OCI-LY7 (cell line): ENCODE measurements at regions not wholly inside any gene's neighbourhood (a gene's known extent, or its start where the extent isn't known, plus 50 kb on each side); places are given as distances from the start of the nearest gene placed in this dataset.

Source experiments
- BruUV-seq: library from RNA; stranded (reverse); fragments of 400-500 nt; replicated peaks from 2 replicates; lab custom pipeline; 2021; lab: Mats Ljungman, UMichigan
- CTCF ChIA-PET: fragments of 300-600 bp; sonication (Branson Sonifier 250); formaldehyde crosslinking; loops from one replicate; lab custom pipeline; 2022; ENCODE audit warnings: antibody characterized with exemption; ENCODE audit not compliant: unreplicated experiment; lab: Charles Lee
- POLR2A ChIA-PET: fragments of 300-600 bp; sonication (Branson Sonifier 250); formaldehyde crosslinking; loops from one replicate; lab custom pipeline; 2022; ENCODE audit warnings: antibody characterized with exemption; lab: Charles Lee
- DNase-seq: peaks from one replicate; pipeline ENCODE4 v3.0.0-alpha.2; 2015; ENCODE audit warnings: low spot score
- H2AFZ ChIP-seq: fragments of 200-600 bp; sonication (generic), shearing (Covaris generic); 2 replicates; pipeline ENCODE4 v1.6.1; 2014; ENCODE audit warnings: mild to moderate bottlenecking, antibody characterized with exemption, low read length, moderate library complexity
- H3K27ac ChIP-seq: fragments of 200-600 bp; sonication (generic); 2 replicates; pipeline ENCODE4 v1.5.1; 2014; ENCODE audit warnings: mixed run types, low read depth, mild to moderate bottlenecking, moderate library complexity, low read length, inconsistent platforms; ENCODE audit not compliant: poor library complexity, severe bottlenecking
- H3K36me3 ChIP-seq: fragments of 200-600 bp; sonication (generic); 2 replicates; pipeline ENCODE4 v1.6.1; 2014; ENCODE audit warnings: mild to moderate bottlenecking, antibody characterized with exemption, low read length, moderate library complexity, mixed read lengths; ENCODE audit not compliant: insufficient read depth
- H3K4me1 ChIP-seq: fragments of 200-600 bp; sonication (generic); 2 replicates; pipeline ENCODE4 v1.5.1; 2014; ENCODE audit warnings: mild to moderate bottlenecking, low read length; ENCODE audit not compliant: insufficient read depth, poor library complexity, severe bottlenecking
- H3K4me2 ChIP-seq: fragments of 200-600 bp; sonication (generic); 2 replicates; pipeline ENCODE4 v1.6.1; 2014; ENCODE audit warnings: mild to moderate bottlenecking, low read length
- H3K4me3 ChIP-seq: fragments of 200-600 bp; sonication (generic); 2 replicates; pipeline ENCODE4 v1.5.1; 2014; ENCODE audit warnings: mild to moderate bottlenecking, low read depth, low read length; ENCODE audit not compliant: poor library complexity, severe bottlenecking
- H3K79me2 ChIP-seq: fragments of 200-600 bp; sonication (generic); 2 replicates; pipeline ENCODE4 v1.6.1; 2016; ENCODE audit warnings: low read depth, mild to moderate bottlenecking, low read length, moderate library complexity, mixed read lengths; ENCODE audit not compliant: insufficient read depth
- H3K9me2 ChIP-seq: fragments of 200-600 bp; sonication (generic); 2 replicates; pipeline ENCODE4 v1.6.1; 2016; ENCODE audit warnings: mild to moderate bottlenecking, low read length, mixed read lengths; ENCODE audit not compliant: insufficient read depth
- H3K9me3 ChIP-seq: fragments of 200-600 bp; sonication (generic); 2 replicates; pipeline ENCODE4 v1.6.1; 2014; ENCODE audit warnings: mild to moderate bottlenecking, mixed run types, low read length, mixed read lengths
- H4K20me1 ChIP-seq: fragments of 200-600 bp; sonication (generic); 2 replicates; pipeline ENCODE4 v1.6.1; 2014; ENCODE audit warnings: mild to moderate bottlenecking, antibody characterized with exemption, low read length, moderate library complexity, mixed read lengths; ENCODE audit not compliant: insufficient read depth
- CTCF ChIP-seq: fragments of 200-600 bp; sonication (generic); conservative IDR thresholded peaks from 2 replicates; pipeline ENCODE4 v1.5.1; 2014; ENCODE audit warnings: mild to moderate bottlenecking, antibody characterized with exemption, low read length, moderate library complexity, mixed read lengths
- EZH2phosphoT487 ChIP-seq: fragments of 200-600 bp; sonication (generic); IDR thresholded peaks from 2 replicates; pipeline ENCODE4 v1.6.1; 2018; ENCODE audit warnings: low read depth, borderline replicate concordance, mild to moderate bottlenecking, mixed run types, antibody characterized with exemption, low read length, moderate library complexity, mixed read lengths
- intact Hi-C: fragments of 100-400 bp; cut with micrococcal nuclease; formaldehyde crosslinking; loops from one replicate; pipeline ENCODE4 v1.10.0; 2022; ENCODE audit not compliant: unreplicated experiment

DNA sequence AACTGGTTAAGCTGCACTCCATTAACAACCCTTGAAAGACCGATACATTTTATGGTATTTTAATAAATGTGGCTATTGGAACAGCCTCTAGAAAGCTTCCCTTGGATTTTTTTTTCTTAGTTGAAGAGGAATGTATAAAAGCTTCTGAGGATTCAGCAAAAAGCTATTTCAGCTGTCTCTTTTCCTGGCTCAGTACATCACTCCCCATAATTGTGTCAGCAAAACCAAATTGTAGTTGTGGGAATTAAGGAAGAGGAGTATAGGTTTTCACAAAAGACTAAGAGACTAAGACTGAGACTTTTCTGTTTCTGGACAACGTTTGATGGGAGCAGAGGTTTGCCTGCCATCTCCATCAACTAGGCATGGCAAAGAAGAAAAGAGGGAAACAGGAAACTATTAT is 106.5 kb downstream of the C12orf50 start:
- Histone ChIP-seq H3K4me1 (no peaks in the 10 kb centered on the region), H3K27ac (no peak overlapping the region), H3K36me3 (no peaks in the 10 kb centered on the region), H3K4me2 (no peak overlapping the region), H3K9me3 (no peaks in the 10 kb centered on the region), H3K9me2 (no peaks in the 10 kb centered on the region), H4K20me1 (no peaks in the 10 kb centered on the region), H3K79me2 (no peaks in the 10 kb centered on the region), H3K4me3 (no peak overlapping the region), H2AFZ (no peak overlapping the region)
- ChIA-PET CTCF (no interaction called here), POLR2A (no interaction called here)
- no peak for TF ChIP-seq EZH2phosphoT487
- DNase-seq = no peak
- no TSS peak for BruUV-seq
- intact Hi-C loops = no loop called here

- intact Hi-C loops = no loop called here
- H3K9me2 ChIP-seq = no peaks in the 10 kb centered on the region
- H4K20me1 ChIP-seq = no peaks in the 10 kb centered on the region
- no peak overlapping the region for H3K4me3 ChIP-seq
- H3K79me2 ChIP-seq = no peaks in the 10 kb centered on the region
- H3K4me1 ChIP-seq = no peaks in the 10 kb centered on the region
- POLR2A ChIA-PET = interaction anchor here (0.7 kb wide), 1 partner anchor 1710 kb away, joined by 3 read pairs; no protein-coding TSS in a partner anchor
- DNase-seq = no peak
- no peak overlapping the region for H3K27ac ChIP-seq
- no peak overlapping the region for H3K4me2 ChIP-seq
- TF ChIP-seq CTCF (no peak), EZH2phosphoT487 (no peak)
- CTCF ChIA-PET = no interaction called here
- no TSS peak for BruUV-seq
- no peaks in the 10 kb centered on the region for H3K9me3 ChIP-seq
- H3K36me3 ChIP-seq = no peaks in the 10 kb centered on the region
- no peak overlapping the region for H2AFZ ChIP-seq
Measured at GRCh38 chr12:87921621-87922020, 107.6 kb downstream of the C12orf50 start.

DNA sequence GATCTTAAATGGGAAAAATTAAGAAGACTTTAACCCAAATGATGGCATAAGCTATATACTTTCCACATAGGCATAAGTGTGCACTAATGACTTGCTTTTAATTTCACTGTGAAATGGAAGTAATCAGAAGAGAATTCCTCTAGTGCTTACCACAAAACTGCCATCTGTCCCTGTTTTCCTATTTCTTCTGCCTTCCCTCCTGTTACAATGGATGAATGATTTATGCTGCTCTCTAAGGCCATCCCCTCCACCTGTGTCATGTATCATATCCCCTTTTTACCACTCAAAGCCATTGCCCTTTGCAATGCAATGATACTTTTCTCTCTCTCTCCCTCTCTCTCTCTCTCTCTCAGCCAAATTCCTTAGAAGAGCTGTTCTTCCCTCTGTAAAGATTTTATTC is 109.1 kb downstream of the C12orf50 start:
- Histone ChIP-seq H4K20me1 (no peaks in the 10 kb centered on the region), H3K4me1 (no peaks in the 10 kb centered on the region), H3K27ac (no peak overlapping the region), H3K4me2 (no peak overlapping the region), H3K9me3 (no peaks in the 10 kb centered on the region), H2AFZ (no peak overlapping the region), H3K9me2 (no peaks in the 10 kb centered on the region), H3K36me3 (no peaks in the 10 kb centered on the region), H3K4me3 (no peak overlapping the region), H3K79me2 (no peaks in the 10 kb centered on the region)
- TF ChIP-seq CTCF (no peak), EZH2phosphoT487 (no peak)
- ChIA-PET CTCF (no interaction called here), POLR2A (no interaction called here)
- BruUV-seq = no TSS peak
- DNase-seq = no peak
- intact Hi-C loops = no loop called here
